IPS-NIHi7 (cell line): ENCODE measurements at regions not wholly inside any gene's neighbourhood (a gene's known extent, or its start where the extent isn't known, plus 50 kb on each side); places are given as distances from the start of the nearest gene placed in this dataset.
A peak's percentile ranks its signal among the peaks of the same experiment; 100 is the strongest.
"Not testable (repeated sequence)": the region's sequence is repeated elsewhere in the genome, so short reads cannot be mapped to it uniquely, and the experiment has no call there.

Source experiments
- DNase-seq: peaks from one replicate; pipeline ENCODE4 v3.0.0; 2012; ENCODE audit warnings: mixed read lengths; ENCODE audit errors: extremely low spot score

DNA sequence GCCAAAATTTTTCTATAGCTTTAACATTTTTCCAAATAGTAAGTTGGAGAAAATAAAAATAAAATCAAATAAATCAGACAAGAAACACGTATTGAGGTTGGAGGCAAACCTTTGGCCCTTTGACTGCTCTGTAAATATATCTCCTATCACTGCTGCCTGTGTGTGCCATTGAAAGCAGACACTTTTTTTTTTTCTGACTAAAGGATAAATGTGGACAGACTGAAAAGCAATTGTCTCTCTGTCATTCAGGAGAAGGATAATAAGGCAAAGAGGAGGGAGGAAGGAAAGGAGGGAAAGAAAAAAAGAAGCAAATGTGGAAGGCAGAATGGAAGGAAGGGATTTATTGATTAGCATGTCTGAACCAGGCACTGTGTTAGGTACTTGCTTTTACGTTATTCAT is 85.2 kb upstream of the SULF2 start:
- DNase-seq = no peak

GRCh38 chr20:47868744-47869143 is 83.5 kb upstream of the SULF2 start:
- no peak for DNase-seq

DNA sequence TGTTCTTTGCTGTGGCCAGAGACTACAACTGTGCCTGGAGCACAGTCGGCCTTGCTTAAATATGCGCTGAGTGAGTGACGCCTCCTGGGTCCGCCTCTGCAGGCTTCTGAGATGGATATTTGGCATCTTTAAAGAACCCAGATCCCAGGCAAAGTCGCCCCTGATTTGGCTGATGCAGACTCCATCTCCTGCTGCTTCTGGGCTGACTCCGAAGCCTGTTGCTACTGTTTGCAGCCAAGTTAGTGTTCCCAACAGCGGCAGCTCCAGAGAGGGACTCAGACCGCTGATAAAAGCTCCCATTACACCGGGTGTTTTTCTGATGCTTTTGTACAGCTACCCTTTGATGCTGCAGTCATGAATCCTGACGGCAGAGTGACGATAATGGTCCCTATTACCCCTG is 83.0 kb upstream of the SULF2 start:
- DNase-seq = no peak

DNA sequence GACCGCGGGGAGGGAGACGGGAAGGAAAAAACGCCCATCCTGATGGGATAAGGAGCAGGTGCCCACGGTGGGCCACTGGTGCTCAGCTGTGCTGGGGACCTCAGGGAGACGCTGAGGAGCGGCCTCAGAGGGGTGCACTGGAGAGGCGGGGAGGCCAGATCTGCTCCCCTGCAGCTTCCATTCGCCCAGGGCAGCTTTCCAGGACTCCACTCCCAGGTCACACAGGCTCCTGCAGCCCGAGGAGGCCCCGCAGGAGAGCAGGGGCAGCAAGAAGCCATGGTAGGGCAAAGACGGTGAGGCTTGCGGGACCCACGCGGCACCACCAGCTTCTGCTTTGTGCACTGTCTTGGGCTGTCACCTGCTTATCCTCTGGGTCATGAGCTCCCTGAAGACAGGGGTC is 82.5 kb upstream of the SULF2 start:
- DNase-seq = no peak

GRCh38 chr20:47866480-47866879 is 81.2 kb upstream of the SULF2 start:
- no peak for DNase-seq

- DNase-seq = no peak
These were observed 80.6 kb upstream of the SULF2 start for GRCh38 chr20:47865912-47866311.

DNA sequence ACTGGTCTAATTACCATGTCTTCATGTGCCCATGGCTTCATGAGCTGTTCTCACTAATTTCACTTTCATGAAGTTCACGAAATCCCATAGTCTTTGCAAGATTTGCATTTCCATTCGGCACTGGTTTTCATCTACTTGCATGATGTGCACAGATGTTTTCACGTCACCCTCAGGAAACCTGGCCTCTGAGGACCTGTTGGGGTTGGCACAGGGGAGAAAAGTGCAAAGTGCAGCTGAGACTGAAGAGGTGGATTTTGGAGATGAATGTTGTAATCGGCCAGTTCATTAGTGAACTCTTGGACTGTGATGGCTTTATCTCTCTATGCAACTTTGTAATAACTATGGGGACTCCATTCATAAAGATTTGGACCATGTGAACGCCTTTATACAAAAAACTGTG is 80.2 kb upstream of the SULF2 start:
- no peak for DNase-seq

DNA sequence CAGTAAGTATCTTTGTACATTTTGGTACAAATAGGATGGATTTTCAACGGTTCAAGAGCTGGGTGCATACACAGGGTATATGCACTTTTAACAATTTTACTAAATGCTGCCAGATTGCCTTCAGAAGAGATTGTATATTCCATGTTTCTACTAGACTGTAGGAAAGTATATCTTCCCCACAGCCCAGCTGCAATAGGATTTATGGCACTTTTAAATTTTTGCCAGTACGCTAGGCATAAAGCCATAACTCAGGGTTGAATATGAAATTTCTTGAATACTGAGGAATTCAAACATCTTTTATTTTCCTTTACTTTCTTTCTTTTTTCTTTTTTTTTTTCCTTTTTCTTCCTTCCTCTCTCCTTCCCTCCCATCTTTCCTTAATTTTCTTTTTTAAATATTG is 78.7 kb upstream of the SULF2 start:
- DNase-seq = no peak

DNA sequence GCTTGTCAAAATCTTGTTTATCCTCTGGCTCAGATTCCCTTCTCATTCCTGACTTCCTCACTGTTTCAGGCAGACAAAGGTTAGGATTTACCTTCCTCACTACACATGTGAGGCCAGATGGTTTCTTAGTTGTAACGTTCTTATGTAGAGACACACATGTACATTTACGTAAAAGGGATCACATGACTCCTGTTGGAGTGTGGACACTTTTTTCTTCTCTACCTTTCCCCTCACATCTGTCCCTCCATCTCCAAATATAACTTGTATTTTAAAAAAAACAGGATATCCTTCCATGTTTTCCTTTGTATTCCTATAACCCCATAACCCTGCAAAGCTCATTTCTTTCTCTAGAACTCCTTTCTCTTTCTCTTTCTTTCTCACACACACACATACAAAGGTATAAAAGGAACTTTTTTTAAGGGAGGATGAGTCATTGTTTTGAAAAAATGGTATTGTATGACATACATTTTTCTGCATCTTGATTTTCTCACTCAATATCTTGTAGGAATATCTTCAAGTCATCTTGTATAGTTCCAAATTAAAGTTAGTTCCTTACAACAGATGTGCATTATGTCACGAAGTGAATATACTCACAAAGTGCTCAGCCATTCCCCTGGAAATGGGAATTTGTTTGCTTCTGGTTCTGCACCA is 78.2 kb upstream of the SULF2 start:
- no peak for DNase-seq

DNA sequence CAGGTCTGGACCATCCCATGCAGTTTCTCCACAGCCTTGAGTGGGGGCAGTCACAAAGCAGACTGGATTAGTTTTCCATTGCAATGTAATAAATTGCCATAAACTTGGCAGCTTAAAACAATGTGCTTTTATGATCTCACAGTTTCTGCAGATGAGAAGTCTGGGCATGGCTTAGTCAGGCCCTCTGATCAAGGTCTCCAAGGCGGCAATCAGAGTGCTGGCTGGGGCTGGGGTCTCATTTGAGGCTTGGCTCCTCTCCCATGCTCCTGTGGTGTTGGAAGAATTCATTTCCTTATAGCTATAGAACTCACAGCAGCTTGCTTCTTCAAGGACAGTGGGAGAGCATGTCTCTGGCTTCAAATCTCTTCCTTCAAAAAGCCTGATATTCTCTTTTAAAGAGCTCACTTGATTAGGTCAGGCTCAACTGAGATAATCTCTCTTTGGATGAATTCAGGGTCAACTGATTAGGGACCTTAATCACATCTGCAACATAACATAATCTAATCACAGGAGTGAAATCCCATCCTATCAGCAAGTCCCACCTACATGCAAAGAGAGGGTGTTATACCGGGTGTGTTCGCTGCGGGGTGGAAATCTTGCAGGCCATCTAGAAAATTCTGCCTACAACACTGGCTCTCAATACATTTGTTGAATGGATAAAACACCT is 77.4 kb upstream of the SULF2 start:
- no peak for DNase-seq

DNA sequence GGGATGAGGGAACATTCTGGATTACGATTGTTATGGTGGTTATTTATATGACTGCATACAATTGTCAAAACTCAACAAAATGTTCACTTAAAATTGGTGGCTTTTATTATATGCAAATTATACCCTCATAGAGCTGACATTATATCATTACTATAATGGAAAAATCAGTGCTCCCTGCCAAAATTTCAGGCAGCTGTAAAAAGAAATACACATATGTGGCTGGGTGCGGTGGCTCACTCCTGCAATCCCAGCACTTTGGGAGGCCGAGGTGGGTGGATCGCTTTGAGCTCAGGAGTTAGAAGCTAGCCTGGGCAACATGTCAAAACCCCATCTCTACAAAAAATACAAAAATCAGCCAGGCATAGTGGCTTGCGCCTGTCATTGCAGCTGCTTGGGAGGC is 75.8 kb upstream of the SULF2 start:
- no peak for DNase-seq

DNA sequence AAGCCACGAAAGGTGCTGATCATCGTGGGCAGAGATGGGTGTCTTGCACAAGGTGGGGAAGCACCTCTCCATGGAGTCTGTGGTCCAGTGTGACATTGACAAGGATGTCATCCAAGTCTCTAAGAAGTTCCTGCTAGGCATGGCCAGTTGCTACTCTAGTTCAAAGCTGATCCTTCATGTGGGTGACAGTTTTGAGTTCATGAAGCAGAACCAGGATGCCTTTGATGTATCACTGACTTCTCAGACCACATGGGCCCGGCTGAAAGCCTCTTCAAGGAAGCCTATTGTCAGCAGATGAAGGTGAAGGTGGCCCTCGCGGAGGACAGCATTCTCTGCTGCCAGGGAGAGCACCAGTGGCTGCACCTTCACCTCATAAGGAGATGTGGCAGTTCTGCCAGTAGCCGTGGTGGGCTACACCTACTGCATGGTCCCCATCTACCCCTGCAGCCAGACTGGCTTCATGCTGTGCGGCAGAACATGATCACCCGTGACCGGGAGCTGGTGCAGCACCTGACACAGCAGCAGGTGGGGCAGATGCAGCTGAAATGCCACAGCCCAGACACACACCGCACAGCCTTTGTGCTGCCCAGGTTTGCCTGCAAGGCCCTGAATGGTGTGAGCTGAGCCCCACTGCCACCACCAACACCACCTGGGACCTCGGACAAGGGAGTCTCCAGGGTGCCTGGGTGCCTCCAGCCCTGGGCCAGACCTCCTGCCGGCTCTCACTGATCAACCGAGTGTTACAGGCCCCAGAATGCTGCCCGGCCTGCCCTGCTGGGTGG is 75.0 kb upstream of the SULF2 start:
- no peak for DNase-seq

DNA sequence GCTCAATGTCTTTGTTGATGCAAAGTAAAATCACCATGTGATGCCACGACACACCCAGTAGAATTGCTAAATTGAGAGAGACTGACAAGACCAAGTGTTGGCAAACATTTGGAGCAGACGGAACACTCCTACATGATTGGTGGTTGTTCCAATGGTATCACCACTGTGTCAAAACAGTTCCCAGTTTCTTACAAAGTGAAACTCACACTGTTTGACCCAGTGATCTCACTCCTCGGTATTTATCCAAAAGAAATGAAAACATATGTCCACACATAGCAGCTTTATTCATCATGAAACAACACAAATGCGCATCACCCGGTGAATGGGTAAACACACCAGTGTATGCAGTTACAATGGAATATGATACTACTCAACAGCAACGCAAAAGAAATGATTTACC is 74.0 kb upstream of the SULF2 start:
- no peak for DNase-seq

GRCh38 chr20:47857569-47858464 is 72.5 kb upstream of the SULF2 start:
- no peak for DNase-seq

DNA sequence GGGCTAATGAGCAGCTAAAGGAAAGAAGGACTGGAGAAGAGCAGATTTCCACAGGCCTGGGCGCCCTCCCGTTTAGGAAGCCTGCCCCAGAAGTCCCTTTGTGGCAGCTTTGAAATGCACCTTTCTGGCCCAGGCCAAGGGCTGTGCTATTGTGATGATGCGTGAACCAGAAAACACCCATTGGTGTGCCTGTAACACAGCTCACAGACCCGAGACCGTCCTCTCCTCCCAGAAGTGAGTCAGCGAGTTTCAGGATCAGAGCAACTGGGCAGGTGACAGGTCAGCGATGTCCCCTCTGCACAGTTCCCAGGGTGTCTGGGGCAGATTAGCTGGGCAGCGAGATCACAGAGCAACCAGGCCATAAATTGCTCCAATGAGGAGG is 71.9 kb upstream of the SULF2 start:
- peak; percentile 32 for DNase-seq

DNA sequence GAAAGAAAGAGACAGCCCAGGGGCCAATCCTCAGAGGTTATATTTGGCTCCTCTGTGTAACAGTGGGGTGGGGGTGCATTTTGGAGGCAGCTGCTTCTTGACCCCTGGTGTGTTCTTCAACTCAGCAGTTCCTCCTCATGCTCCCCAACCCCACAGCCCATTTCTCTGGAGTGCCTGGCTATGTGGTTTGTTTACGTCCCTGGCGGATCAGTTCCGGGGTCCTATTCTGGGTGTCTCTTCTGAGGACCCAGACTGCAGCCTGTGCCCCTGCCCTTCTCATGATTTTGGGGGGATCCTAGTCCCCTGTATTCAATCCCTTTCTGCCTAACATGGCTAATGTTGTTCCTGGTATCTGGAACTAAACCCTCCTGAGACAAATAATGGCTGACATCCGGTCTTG is 70.5 kb upstream of the SULF2 start:
- DNase-seq = no peak

DNA sequence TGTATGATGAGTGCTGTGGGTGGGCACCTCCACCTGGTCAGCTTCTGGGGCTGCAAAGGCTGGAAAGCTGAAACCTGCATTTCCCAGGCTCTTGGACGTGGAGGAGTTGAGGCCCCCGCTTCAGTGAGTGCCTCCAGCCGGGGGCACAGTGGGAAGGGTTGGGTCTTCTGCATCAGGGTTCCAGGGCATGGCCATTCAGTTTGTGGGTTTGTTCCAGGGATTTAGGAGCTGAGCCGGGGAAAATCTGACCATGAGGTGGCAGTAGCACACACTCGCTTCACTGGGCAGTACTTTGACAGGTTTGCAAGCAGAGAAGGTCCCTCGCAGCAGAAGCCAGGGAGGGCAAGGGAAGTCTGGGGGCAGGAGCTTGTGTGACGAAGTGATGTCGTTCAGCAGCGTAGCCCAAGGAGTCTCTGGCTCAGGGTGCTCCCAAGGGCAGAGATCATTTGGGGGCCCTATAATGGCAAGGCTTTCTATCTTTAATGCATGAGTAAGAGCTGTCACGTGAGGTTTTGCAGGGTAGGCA is 69.5 kb upstream of the SULF2 start:
- peak; percentile 82 for DNase-seq

DNA sequence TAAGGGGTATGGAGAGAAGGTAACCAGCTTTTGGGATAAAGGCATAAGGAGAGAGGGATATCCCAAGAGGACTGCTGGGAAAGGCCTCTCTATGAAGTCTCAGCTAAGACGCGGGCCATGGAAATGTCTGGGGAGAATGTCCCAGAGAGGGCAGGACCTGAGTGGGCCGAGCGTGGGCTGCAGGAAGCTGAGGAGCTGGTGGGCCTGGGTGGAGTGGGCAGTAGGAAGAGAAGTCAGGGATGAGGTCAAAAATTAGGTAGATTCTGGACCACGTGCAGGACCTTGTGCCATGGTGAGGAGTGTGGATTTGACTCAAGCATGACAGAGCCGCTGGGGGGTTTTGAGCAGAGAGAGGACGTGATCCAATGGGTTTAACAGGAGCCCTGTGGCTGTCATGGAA is 66.5 kb upstream of the SULF2 start:
- no peak for DNase-seq

DNA sequence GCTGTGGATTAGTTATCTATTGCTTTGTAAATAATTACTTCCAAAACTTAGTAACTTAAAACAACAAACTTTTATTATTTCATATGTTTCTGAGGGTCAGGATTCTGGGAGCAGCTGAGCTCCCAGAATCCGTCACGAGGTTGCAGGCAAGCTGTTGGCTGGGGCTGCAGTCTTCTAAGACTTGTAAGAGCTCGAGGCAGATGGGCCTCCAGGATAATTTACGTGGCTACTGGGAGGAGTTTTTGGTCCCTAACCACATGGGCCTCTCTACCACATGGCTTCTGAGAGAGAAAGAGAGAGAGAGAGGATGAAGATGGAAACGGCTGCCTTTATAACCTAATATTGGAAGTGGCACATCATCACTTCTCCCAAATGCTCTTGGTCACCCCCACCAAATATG is 64.9 kb upstream of the SULF2 start:
- no peak for DNase-seq

GRCh38 chr20:47849596-47849995 is 64.3 kb upstream of the SULF2 start:
- DNase-seq = no peak

DNA sequence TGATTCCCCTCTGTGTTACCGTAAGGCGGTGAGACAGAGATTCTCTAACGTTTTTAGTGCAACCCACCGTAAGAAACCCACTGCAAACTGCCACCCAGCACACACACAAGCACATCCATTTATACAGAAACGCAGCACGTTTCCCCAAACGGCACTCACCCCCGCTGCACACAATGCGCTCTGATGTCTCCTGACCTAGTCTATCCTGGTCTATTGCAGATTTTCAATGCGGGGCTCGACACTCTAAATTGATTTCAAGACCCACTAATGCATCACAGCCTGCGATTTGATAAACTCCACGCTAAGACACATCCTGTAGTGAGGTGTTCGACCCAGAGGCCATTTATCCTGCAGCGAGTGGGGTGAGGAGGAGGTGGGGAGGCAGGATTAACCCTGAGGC is 63.7 kb upstream of the SULF2 start:
- DNase-seq = no peak

DNA sequence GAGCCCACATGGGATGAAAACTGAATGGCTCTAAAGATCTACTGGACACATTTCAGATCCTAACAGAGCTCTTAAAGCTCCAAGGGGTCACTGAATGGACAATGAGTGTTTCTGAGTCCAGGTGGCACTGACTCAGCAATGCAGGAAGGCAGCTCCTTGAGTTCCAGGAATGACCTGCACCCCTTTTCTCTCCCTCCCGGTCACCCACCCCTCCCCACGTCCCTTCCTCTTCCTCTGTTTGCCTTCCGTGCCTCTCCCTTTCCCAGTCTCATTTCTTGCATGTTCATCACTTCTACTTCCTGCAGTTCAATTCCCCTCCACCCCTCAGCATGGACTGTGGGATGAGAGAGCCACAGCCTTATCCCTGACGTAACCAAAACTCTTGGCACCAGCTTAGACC is 63.3 kb upstream of the SULF2 start:
- DNase-seq = not testable (repeated sequence)
